ENCODE measurements at regions not wholly inside any gene's neighbourhood (a gene's known extent, or its start where the extent isn't known, plus 50 kb on each side); places are given as distances from the start of the nearest gene placed in this dataset.

GRCh38 chr11:109285465-109285864 is 136.5 kb upstream of the C11orf87 start:
- no peak for DNase-seq (ENCODE audit: low spot score)

- DNase-seq (ENCODE audit: low spot score) = no peak
Observed at GRCh38 chr11:109291553-109291952, 130.4 kb upstream of the C11orf87 start.

- DNase-seq (ENCODE audit: low spot score) = no peak
Observed at GRCh38 chr11:109298865-109299264, 123.1 kb upstream of the C11orf87 start.

DNA sequence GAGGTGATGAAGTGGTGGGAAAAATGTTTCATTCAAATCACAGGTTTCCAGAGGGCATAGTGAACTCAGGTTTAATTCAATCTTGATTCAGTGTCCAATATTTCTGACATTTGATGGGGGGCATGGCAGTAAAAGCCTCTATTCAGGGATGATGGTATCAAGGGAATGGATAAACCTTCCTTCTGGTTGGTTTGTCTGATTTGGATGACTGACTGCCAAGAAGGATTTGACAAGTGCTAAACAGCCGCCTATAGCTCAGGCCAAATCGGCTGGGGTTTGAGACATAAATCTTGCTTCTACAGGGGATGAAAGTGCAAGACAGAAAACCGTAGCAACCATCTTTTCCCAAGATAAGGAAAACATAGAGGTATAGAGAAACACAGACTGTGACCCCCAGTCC is 121.8 kb upstream of the C11orf87 start:
- DNase-seq (ENCODE audit: low spot score) = no peak

DNA sequence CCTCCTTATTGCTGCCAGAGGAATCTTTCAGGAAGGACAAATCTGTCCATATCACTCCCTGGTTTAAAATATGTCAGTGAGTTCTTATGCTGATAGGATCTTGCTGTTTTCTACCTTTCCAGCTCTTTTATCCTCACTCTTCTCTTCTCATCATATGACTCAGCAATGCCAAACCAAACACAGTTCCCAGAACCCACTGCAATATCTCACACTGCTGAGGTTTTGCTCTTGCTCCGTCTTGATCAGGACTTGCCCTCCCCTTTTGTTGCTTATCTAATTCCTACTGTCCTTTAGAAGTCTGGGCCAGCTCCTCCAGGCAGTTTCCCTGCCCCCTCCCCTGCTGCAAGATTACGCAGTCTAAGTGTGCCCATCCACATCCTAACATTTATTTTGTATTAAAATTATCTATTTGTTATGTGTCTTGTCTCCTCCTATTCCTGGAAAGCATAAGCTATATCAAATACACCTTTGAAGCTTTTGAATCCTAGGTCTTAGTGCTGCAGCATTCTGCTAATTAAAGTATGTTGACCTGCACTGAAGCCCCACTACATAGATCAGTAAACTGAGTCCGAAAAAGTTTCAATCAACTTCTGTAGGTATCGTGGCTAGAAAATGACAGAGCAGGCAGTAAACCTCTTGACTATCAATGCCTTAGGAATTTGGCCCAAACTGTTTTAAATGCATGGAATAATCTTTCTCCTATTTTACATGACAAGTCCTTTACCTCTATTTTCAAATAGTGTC is 119.2 kb upstream of the C11orf87 start:
- DNase-seq (ENCODE audit: low spot score) = no peak

DNA sequence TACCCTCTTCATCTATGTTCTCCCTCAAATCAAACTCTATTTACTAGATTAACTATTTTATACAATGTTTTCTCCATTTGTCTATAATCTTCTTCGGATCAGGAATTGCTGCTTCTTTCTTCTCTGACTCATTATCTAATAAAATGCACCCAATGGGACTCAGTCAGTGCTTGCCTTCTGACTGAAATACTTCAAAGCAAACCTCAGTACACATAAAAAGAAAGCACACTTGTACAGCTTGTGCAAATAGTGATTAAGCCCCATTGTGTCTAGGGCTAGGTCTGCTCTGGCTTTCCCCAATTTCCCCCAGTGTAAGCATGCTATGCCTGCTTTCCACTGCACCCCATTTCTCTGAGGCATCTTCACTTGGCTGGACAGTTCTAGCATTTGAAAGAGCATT is 118.6 kb upstream of the C11orf87 start:
- no peak for DNase-seq (ENCODE audit: low spot score)

GRCh38 chr11:109304159-109304558 is 117.8 kb upstream of the C11orf87 start:
- DNase-seq (ENCODE audit: low spot score) = no peak

GRCh38 chr11:109305009-109305408 is 117.0 kb upstream of the C11orf87 start:
- no peak for DNase-seq (ENCODE audit: low spot score)

- DNase-seq (ENCODE audit: low spot score) = no peak
Observed at GRCh38 chr11:109306322-109306721, 115.7 kb upstream of the C11orf87 start.

DNA sequence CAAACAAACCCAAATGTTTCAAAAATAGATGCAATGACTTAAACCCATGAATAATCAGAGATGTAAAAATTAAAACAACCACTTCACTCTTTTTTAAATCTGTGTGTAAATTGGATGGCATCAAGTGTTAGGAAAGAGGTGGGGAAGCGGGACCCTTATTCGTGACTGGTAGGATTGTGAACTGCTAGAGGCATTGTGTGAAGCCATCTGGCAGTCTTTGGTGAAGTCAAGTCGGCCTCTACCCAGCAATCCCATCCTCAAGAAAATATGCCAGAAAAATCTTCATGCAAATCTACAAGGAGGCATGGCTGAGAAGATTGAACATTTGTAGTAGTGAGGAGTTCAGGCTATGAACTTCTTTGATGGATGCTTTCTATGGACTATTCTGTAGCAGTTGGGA is 114.6 kb upstream of the C11orf87 start:
- no peak for DNase-seq (ENCODE audit: low spot score)

DNA sequence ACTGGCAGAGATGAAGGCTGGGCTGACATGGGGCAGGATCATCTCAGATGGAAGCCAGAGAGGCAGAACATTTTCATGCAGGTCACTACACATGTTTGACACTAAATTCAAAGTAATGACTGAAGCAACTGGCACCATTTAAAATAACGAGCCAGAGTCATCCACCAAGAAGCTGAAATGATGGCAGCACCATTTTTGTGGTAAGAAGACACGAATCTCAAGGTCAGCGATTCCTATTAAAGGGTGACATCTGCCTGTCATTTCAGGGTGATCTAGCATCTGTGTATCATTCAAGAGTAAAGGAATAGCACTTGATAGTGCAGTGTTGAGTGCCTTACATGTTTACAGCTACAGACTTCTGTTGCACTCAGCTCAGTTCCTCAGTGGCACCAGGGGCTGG is 113.4 kb upstream of the C11orf87 start:
- DNase-seq (ENCODE audit: low spot score) = no peak

DNA sequence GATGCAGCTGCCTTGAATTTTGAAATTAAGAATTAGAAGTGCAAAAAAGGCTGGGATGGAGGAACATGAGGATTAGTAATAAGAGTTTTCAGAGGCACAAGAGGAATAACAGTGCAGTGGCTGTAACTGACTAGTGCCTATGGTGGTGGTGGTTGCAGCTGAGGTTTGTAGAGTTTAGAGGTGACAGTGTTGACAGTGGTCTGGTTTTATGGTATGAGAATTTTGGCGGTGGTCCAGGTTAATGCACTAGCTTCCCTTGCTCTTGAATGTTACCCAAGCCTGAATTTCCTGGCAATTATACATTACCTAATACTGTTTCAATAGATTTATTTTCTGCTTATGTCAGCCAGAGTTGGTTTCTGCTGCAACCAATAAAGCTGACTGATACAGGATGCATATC is 112.8 kb upstream of the C11orf87 start:
- DNase-seq (ENCODE audit: low spot score) = no peak

DNA sequence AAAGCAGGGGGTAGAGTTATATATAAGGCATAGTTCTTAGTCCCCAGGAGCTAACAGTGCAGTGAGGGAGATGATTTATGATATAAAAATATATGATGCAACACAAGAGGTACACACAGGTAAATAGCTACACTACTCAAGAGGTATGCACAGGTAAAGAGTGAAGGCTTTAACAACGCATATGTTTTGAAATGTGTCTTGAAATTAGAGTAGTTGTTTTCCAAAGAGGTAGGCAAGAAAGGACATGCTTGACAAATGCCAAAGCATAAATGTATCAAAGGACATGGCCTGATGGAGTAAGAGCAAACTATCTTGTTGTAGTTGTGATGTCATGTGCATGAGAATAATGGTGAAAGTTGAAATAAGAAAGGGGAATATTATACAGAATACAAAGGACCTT is 104.3 kb upstream of the C11orf87 start:
- DNase-seq (ENCODE audit: low spot score) = no peak

DNA sequence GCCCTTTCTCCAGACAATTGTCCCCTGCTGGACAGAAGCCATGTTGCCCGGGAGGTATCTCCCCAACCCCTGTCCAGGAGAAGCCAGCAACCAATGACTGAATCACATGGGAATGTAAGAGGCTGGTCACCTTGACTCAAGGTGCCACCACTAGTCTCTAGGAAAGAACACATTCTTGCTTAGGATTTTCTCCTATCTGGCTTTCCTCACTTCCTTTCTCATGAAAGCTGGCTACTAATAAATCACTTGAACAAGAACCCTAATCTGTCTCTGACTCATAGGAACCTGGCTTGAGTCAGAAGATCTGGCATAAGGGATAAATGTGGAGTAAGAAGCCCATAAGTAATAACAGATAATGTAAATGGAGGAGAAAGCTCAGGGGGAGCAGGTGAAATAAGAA is 101.4 kb upstream of the C11orf87 start:
- no peak for DNase-seq (ENCODE audit: low spot score)

- no peak for DNase-seq (ENCODE audit: low spot score)
Observed at GRCh38 chr11:109326781-109327180, 95.2 kb upstream of the C11orf87 start.

DNA sequence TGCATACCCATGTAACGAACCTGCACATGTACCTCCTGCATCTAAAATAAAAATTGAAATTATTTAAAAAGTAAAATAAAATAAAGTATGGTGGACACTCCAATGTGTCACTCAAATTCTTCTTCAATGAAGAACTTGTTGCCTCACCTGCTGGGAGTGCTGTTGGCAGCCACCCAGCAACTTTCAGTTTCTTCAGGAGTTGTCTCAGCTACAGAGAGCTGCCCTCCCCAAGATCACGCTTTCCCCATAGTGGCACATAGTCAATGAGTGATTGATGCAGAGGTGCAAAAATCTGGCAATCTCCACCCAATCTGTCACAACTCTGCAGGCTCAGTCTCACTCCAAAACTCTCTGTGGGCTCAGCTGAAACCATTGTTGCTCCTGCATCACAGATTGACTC is 92.3 kb upstream of the C11orf87 start:
- no peak for DNase-seq (ENCODE audit: low spot score)

GRCh38 chr11:109338131-109338530 is 83.9 kb upstream of the C11orf87 start:
- DNase-seq (ENCODE audit: low spot score) = no peak

- no peak for DNase-seq (ENCODE audit: low spot score)
Observed at GRCh38 chr11:109342261-109342660, 79.7 kb upstream of the C11orf87 start.

GRCh38 chr11:109343242-109343641 is 78.7 kb upstream of the C11orf87 start:
- DNase-seq (ENCODE audit: low spot score) = no peak

GRCh38 chr11:109347304-109347703 is 74.7 kb upstream of the C11orf87 start:
- DNase-seq (ENCODE audit: low spot score) = no peak

DNA sequence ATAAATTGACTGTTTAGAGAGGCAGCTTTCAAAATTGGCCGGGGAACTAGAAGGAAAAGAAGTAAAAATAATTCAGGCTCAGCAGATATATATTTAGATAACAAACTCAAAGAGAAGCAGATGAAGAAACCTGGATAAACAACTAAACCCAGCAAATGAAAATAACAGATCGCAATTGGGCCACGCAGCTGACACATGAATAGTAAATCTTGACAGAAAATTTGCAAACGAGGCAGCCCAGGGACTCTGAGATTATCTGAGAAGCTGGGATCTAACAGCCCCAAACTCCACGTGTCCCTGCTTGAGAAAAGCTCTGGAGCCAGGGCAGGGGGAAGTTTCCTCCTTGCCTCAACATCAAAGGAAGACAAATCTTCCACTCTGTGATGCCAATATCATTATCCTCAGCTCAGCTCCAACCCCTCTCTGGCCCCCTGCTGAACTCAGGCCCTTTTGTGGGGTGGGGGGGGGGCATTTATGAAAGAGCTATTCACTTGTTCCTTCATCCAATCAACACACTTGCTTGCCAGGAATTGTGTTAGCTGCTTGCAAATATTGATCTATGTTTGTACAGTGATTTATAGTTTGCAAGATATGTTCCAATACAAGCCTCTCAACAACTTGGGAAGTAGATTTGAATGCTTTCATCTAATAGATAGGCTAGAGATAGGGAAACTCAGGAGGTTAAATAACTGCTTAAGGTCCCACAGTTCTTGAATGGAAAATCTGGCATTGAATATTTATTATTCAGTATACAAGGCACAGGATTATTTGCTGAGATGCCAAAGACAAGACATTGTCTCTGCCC is 72.5 kb upstream of the C11orf87 start:
- no peak for DNase-seq (ENCODE audit: low spot score)

DNA sequence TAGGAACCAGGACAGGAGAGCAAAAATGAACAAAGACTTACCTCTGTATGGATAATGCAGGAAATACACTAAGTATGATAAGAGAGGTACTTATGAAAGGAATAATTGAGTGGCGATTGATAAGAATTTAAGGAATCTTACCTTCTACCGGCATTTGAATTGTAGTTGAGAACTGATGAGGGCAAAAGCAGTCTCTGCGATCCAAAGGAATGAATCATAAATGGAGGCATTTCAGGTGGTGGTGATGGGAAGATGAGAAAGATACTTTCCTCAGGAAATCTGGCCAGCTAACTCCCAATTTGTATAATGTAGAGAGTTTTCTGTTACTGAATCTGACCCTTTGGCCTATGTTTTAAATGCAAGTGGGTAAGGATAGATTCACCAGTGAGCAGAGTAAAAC is 71.9 kb upstream of the C11orf87 start:
- DNase-seq (ENCODE audit: low spot score) = no peak

- DNase-seq (ENCODE audit: low spot score) = no peak
Observed at GRCh38 chr11:109362059-109362458, 59.9 kb upstream of the C11orf87 start.

GRCh38 chr11:109363682-109364081 is 58.3 kb upstream of the C11orf87 start:
- DNase-seq (ENCODE audit: low spot score) = no peak

Measured in putamen (tissue), 1 donor.